Smooth muscle cell (in vitro differentiated cells): ENCODE measurements at regions not wholly inside any gene's neighbourhood (a gene's known extent, or its start where the extent isn't known, plus 50 kb on each side); places are given as distances from the start of the nearest gene placed in this dataset.

Experiments used
- DNase-seq: peaks from one replicate; lab custom pipeline; 2025; ENCODE audit not compliant: unreplicated experiment; lab: John Stamatoyannopoulos, UW
- H2AFZ ChIP-seq: fragments of 200-600 bp; sonication (generic); 2 replicates; pipeline ENCODE4 v1.6.0; 2016; ENCODE audit warnings: antibody characterized with exemption, low read depth, mild to moderate bottlenecking
- H3F3A ChIP-seq: fragments of 200-600 bp; sonication (generic); 2 replicates; pipeline ENCODE4 v1.6.0; 2017; ENCODE audit warnings: antibody characterized with exemption, low read depth
- H3K27ac ChIP-seq: fragments of 200-600 bp; sonication (generic); 2 replicates; pipeline ENCODE4 v1.5.1; 2016; ENCODE audit warnings: low read depth, mild to moderate bottlenecking
- H3K27me3 ChIP-seq: fragments of 200-600 bp; sonication (generic); 2 replicates; pipeline ENCODE4 v1.6.1; 2016; ENCODE audit warnings: low read depth, mild to moderate bottlenecking
- H3K36me3 ChIP-seq: fragments of 200-600 bp; sonication (generic); 2 replicates; pipeline ENCODE4 v1.5.1; 2016; ENCODE audit warnings: low read depth
- H3K4me1 ChIP-seq: fragments of 200-600 bp; sonication (generic); 2 replicates; pipeline ENCODE4 v1.5.1; 2016; ENCODE audit warnings: low read depth
- H3K4me2 ChIP-seq: fragments of 200-600 bp; sonication (generic); 2 replicates; pipeline ENCODE4 v1.6.0; 2016; ENCODE audit warnings: mild to moderate bottlenecking
- H3K4me3 ChIP-seq: fragments of 200-600 bp; sonication (generic); 2 replicates; pipeline ENCODE4 v1.5.1; 2016; ENCODE audit warnings: mild to moderate bottlenecking
- H3K79me2 ChIP-seq: fragments of 200-600 bp; sonication (generic); 2 replicates; pipeline ENCODE4 v1.6.0; 2016; ENCODE audit warnings: low read depth, mild to moderate bottlenecking
- H3K9ac ChIP-seq: fragments of 200-600 bp; sonication (generic); 2 replicates; pipeline ENCODE4 v1.6.0; 2016; ENCODE audit warnings: low read depth
- H3K9me3 ChIP-seq: fragments of 200-600 bp; sonication (generic); replicated peaks from 2 replicates; pipeline ENCODE4 v1.5.1; 2016; ENCODE audit warnings: low read depth
- H4K20me1 ChIP-seq: fragments of 200-600 bp; sonication (generic); 2 replicates; pipeline ENCODE4 v1.6.0; 2016; ENCODE audit warnings: low read depth
- CTCF ChIP-seq: fragments of 200-600 bp; sonication (generic); IDR thresholded peaks from 2 replicates; pipeline ENCODE4 v1.5.1; 2017; ENCODE audit warnings: borderline replicate concordance, mild to moderate bottlenecking, antibody characterized with exemption; ENCODE audit not compliant: insufficient read depth, poor library complexity, severe bottlenecking
- WGBS: methylation state at CpG from one replicate; pipeline ENCODE4 v1.1.7; 2016; ENCODE audit warnings: low lambda C conversion rate; 5-methylcytosine and 5-hydroxymethylcytosine counted together

GRCh38 chr13:44814161-44814560 lies 175.1 kb downstream of the NUFIP1 start:
- Histone ChIP-seq H3K4me3 (no peak overlapping the region), H3K9me3 (no peaks in the 10 kb centered on the region), H3K9ac (no peak overlapping the region), H4K20me1 (no peaks in the 10 kb centered on the region), H3K27me3 (no peaks in the 10 kb centered on the region), H3K79me2 (no peaks in the 10 kb centered on the region), H3F3A (no peaks in the 10 kb centered on the region), H2AFZ (no peak overlapping the region), H3K4me1 (no peaks in the 10 kb centered on the region), H3K36me3 (no peaks in the 10 kb centered on the region), H3K4me2 (no peak overlapping the region), H3K27ac (no peak overlapping the region)
- 89% methylated on average over 2 of the region's 2 CpGs for WGBS
- no peak for TF ChIP-seq CTCF
- DNase-seq, result no peak

GRCh38 chr13:44812818-44813217 lies 176.5 kb downstream of the NUFIP1 start:
- Histone ChIP-seq H3F3A (no peaks in the 10 kb centered on the region), H3K27me3 (no peaks in the 10 kb centered on the region), H3K9me3 (no peaks in the 10 kb centered on the region), H4K20me1 (no peaks in the 10 kb centered on the region), H3K36me3 (no peaks in the 10 kb centered on the region), H3K4me1 (no peaks in the 10 kb centered on the region), H3K27ac (peak overlapping the region; percentile 59), H3K4me2 (peak overlapping the region; percentile 11), H2AFZ (peak overlapping the region; percentile 67), H3K4me3 (no peak overlapping the region), H3K9ac (no peak overlapping the region), H3K79me2 (no peaks in the 10 kb centered on the region)
- no peak for DNase-seq
- no peak for TF ChIP-seq CTCF
- WGBS, result 60% methylated on average over 3 of the region's 3 CpGs

- Histone ChIP-seq H3K9me3 (no peaks in the 10 kb centered on the region), H2AFZ (peak overlapping the region; percentile 38), H3K4me2 (no peak overlapping the region), H3K27ac (no peak overlapping the region), H4K20me1 (no peaks in the 10 kb centered on the region), H3K9ac (no peak overlapping the region), H3K79me2 (no peaks in the 10 kb centered on the region), H3F3A (no peaks in the 10 kb centered on the region), H3K36me3 (no peaks in the 10 kb centered on the region), H3K4me1 (no peaks in the 10 kb centered on the region), H3K27me3 (no peaks in the 10 kb centered on the region), H3K4me3 (no peak overlapping the region)
- 65% methylated on average over 5 of the region's 5 CpGs for WGBS
- no peak for TF ChIP-seq CTCF
- no peak for DNase-seq
Measured at GRCh38 chr13:44810061-44810840, 179.0 kb downstream of the NUFIP1 start.

GRCh38 chr13:44809190-44809589 lies 180.1 kb downstream of the NUFIP1 start:
- no peaks in the 10 kb centered on the region for H3F3A ChIP-seq
- no peak overlapping the region for H3K4me2 ChIP-seq
- no peak for DNase-seq
- no peak overlapping the region for H3K27ac ChIP-seq
- H3K9ac ChIP-seq, result no peak overlapping the region
- no peak overlapping the region for H2AFZ ChIP-seq
- no peak for TF ChIP-seq CTCF
- no peaks in the 10 kb centered on the region for H3K79me2 ChIP-seq
- 95% methylated on average over 9 of the region's 9 CpGs for WGBS
- no peaks in the 10 kb centered on the region for H3K9me3 ChIP-seq
- H3K4me3 ChIP-seq, result no peak overlapping the region
- no peaks in the 10 kb centered on the region for H3K4me1 ChIP-seq
- no peaks in the 10 kb centered on the region for H3K36me3 ChIP-seq
- no peaks in the 10 kb centered on the region for H3K27me3 ChIP-seq
- H4K20me1 ChIP-seq, result no peaks in the 10 kb centered on the region
